ENCODE measurements at regions not wholly inside any gene's neighbourhood (a gene's known extent, or its start where the extent isn't known, plus 50 kb on each side); places are given as distances from the start of the nearest gene placed in this dataset.

- no peak for DNase-seq (ENCODE audit: low spot score)
Observed at GRCh38 chr16:85391769-85392583, 221.1 kb upstream of the GSE1 start.

GRCh38 chr16:85392756-85393673 lies 220.1 kb upstream of the GSE1 start:
- DNase-seq (ENCODE audit: low spot score) = no peak

- peak; percentile 90 for DNase-seq (ENCODE audit: low spot score)
Observed at GRCh38 chr16:85393674-85394451, 219.3 kb upstream of the GSE1 start.

- DNase-seq (ENCODE audit: low spot score) = no peak
Observed at GRCh38 chr16:85394456-85395206, 218.5 kb upstream of the GSE1 start.

GRCh38 chr16:85395207-85395912 lies 217.8 kb upstream of the GSE1 start:
- peak; percentile 99 for DNase-seq (ENCODE audit: low spot score)

- peak; percentile 66 for DNase-seq (ENCODE audit: low spot score)
Observed at GRCh38 chr16:85395913-85396878, 216.9 kb upstream of the GSE1 start.

GRCh38 chr16:85396879-85397871 lies 215.9 kb upstream of the GSE1 start:
- DNase-seq (ENCODE audit: low spot score) = no peak

GRCh38 chr16:85398050-85398451 lies 215.1 kb upstream of the GSE1 start:
- DNase-seq (ENCODE audit: low spot score) = no peak

GRCh38 chr16:85398688-85399582 lies 214.2 kb upstream of the GSE1 start:
- DNase-seq (ENCODE audit: low spot score) = no peak

- DNase-seq (ENCODE audit: low spot score) = no peak
Observed at GRCh38 chr16:85399583-85400284, 213.4 kb upstream of the GSE1 start.

GRCh38 chr16:85400305-85401205 lies 212.6 kb upstream of the GSE1 start:
- DNase-seq (ENCODE audit: low spot score) = no peak

GRCh38 chr16:85401370-85401916 lies 211.7 kb upstream of the GSE1 start:
- no peak for DNase-seq (ENCODE audit: low spot score)

GRCh38 chr16:85401917-85402766 lies 211.0 kb upstream of the GSE1 start:
- DNase-seq (ENCODE audit: low spot score) = no peak

All from GM03348 (cell line).